CD4-positive, alpha-beta T cell treated with Interleukin-17A for 1 hour (primary cell): ENCODE measurements at regions not wholly inside any gene's neighbourhood (a gene's known extent, or its start where the extent isn't known, plus 50 kb on each side); places are given as distances from the start of the nearest gene placed in this dataset.

Source experiments
- DNase-seq: peaks from one replicate; pipeline ENCODE4 v3.0.0-alpha.2; 2020

- no peak for DNase-seq
These were observed 88.8 kb upstream of the GALNT18 start for GRCh38 chr11:11710556-11710955.

GRCh38 chr11:11709447-11710239 lies 87.8 kb upstream of the GALNT18 start:
- no peak for DNase-seq

GRCh38 chr11:11708256-11708655 lies 86.5 kb upstream of the GALNT18 start:
- DNase-seq: no peak

- no peak for DNase-seq
These were observed 84.2 kb upstream of the GALNT18 start for GRCh38 chr11:11706028-11706427.

GRCh38 chr11:11703885-11704284 lies 82.1 kb upstream of the GALNT18 start:
- DNase-seq: no peak

- DNase-seq: no peak
These were observed 79.3 kb upstream of the GALNT18 start for GRCh38 chr11:11701070-11701469.

- DNase-seq: no peak
These were observed 76.0 kb upstream of the GALNT18 start for GRCh38 chr11:11697796-11698195.

- no peak for DNase-seq
These were observed 69.7 kb upstream of the GALNT18 start for GRCh38 chr11:11691296-11692151.

- no peak for DNase-seq
These were observed 59.7 kb upstream of the GALNT18 start for GRCh38 chr11:11681536-11681935.

GRCh38 chr11:11677672-11678356 lies 56.0 kb upstream of the GALNT18 start:
- DNase-seq: no peak

- DNase-seq: no peak
These were observed 53.9 kb upstream of the GALNT18 start for GRCh38 chr11:11675671-11676181.

- DNase-seq: no peak
These were observed 51.0 kb upstream of the GALNT18 start for GRCh38 chr11:11672789-11673188.

GRCh38 chr11:11672101-11672500 lies 50.3 kb upstream of the GALNT18 start:
- DNase-seq: no peak
